H9 (cell line): ENCODE measurements at regions not wholly inside any gene's neighbourhood (a gene's known extent, or its start where the extent isn't known, plus 50 kb on each side); places are given as distances from the start of the nearest gene placed in this dataset.
A peak's percentile ranks its signal among the peaks of the same experiment; 100 is the strongest.

ENCODE experiments used
- DNase-seq: peaks from one replicate; pipeline ENCODE4 v3.0.0-alpha.2; 2017
- H2AFZ ChIP-seq: one replicate; pipeline ENCODE4 v1.6.1; 2013; ENCODE audit warnings: mild to moderate bottlenecking, low read length, control low read depth, moderate library complexity
- H2AK5ac ChIP-seq: 2 replicates; pipeline ENCODE4 v1.6.1; 2013; ENCODE audit warnings: low read length, control low read depth, mixed read lengths; ENCODE audit not compliant: insufficient read length
- H2BK120ac ChIP-seq: one replicate; pipeline ENCODE4 v1.6.1; 2013; ENCODE audit warnings: low read depth, mild to moderate bottlenecking, low read length, control low read depth, inconsistent platforms; ENCODE audit not compliant: poor library complexity, severe bottlenecking
- H2BK12ac ChIP-seq: 2 replicates; pipeline ENCODE4 v1.6.1; 2013; ENCODE audit warnings: low read length, control low read depth, mixed read lengths, low read depth; ENCODE audit not compliant: insufficient read length
- H2BK15ac ChIP-seq: 2 replicates; pipeline ENCODE4 v1.6.1; 2013; ENCODE audit warnings: low read depth, low read length, control low read depth
- H2BK20ac ChIP-seq: one replicate; pipeline ENCODE4 v1.6.1; 2013; ENCODE audit warnings: low read depth, mild to moderate bottlenecking, low read length, control low read depth, inconsistent platforms; ENCODE audit not compliant: poor library complexity, severe bottlenecking
- H2BK5ac ChIP-seq: 2 replicates; pipeline ENCODE4 v1.6.1; 2013; ENCODE audit warnings: low read length, control low read depth, mixed read lengths; ENCODE audit not compliant: insufficient read length
- H3K14ac ChIP-seq: 2 replicates; pipeline ENCODE4 v1.6.1; 2013; ENCODE audit warnings: low read length, control low read depth; ENCODE audit not compliant: insufficient read depth
- H3K18ac ChIP-seq: 2 replicates; pipeline ENCODE4 v1.6.1; 2013; ENCODE audit warnings: low read depth, mild to moderate bottlenecking, mixed read lengths, low read length, control low read depth; ENCODE audit not compliant: insufficient read length
- H3K23ac ChIP-seq: 2 replicates; pipeline ENCODE4 v1.6.1; 2013; ENCODE audit warnings: low read length, control low read depth, mixed read lengths, low read depth; ENCODE audit not compliant: insufficient read length
- H3K23me2 ChIP-seq: 2 replicates; pipeline ENCODE4 v1.6.1; 2013; ENCODE audit warnings: low read depth, mild to moderate bottlenecking, mixed read lengths, low read length, control low read depth; ENCODE audit not compliant: insufficient read length, poor library complexity, severe bottlenecking
- H3K27ac ChIP-seq: 2 replicates; pipeline ENCODE4 v1.5.1; 2013; ENCODE audit warnings: low read length, control low read depth, mixed read lengths, low read depth; ENCODE audit not compliant: insufficient read length
- H3K27me3 ChIP-seq: 2 replicates; pipeline ENCODE4 v1.6.1; 2013; ENCODE audit warnings: low read length, control low read depth, inconsistent platforms; ENCODE audit not compliant: insufficient read depth
- H3K4ac ChIP-seq: 2 replicates; pipeline ENCODE4 v1.6.1; 2013; ENCODE audit warnings: low read depth, mild to moderate bottlenecking, control low read depth, inconsistent platforms, low read length, moderate library complexity
- H3K4me1 ChIP-seq: 2 replicates; pipeline ENCODE4 v1.6.1; 2013; ENCODE audit warnings: low read length, control low read depth, inconsistent platforms; ENCODE audit not compliant: insufficient read depth
- H3K4me2 ChIP-seq: 2 replicates; pipeline ENCODE4 v1.6.1; 2013; ENCODE audit warnings: low read length, control low read depth, mixed read lengths; ENCODE audit not compliant: insufficient read length, insufficient read depth
- H3K56ac ChIP-seq: 2 replicates; pipeline ENCODE4 v1.6.1; 2013; ENCODE audit warnings: low read depth, mild to moderate bottlenecking, mixed read lengths, low read length, control low read depth; ENCODE audit not compliant: insufficient read length
- H3K79me1 ChIP-seq: 2 replicates; pipeline ENCODE4 v1.6.1; 2013; ENCODE audit warnings: low read depth, mild to moderate bottlenecking, moderate library complexity, low read length, control low read depth, inconsistent platforms; ENCODE audit not compliant: insufficient read depth, poor library complexity, severe bottlenecking
- H3K79me2 ChIP-seq: 2 replicates; pipeline ENCODE4 v1.6.1; 2013; ENCODE audit warnings: low read length, control low read depth, inconsistent platforms; ENCODE audit not compliant: insufficient read depth
- H3K9ac ChIP-seq: 2 replicates; pipeline ENCODE4 v1.6.1; 2013; ENCODE audit warnings: low read length, control low read depth, mixed read lengths; ENCODE audit not compliant: insufficient read length; ENCODE audit errors: extremely low read depth
- H3K9me3 ChIP-seq: one replicate; pipeline ENCODE4 v1.6.1; 2013; ENCODE audit warnings: low read depth, low read length, inconsistent platforms; ENCODE audit not compliant: control insufficient read depth
- H3T11ph ChIP-seq: one replicate; pipeline ENCODE4 v1.6.1; 2013; ENCODE audit warnings: mild to moderate bottlenecking, low read length, control low read depth, inconsistent platforms
- H4K20me1 ChIP-seq: one replicate; pipeline ENCODE4 v1.6.1; 2013; ENCODE audit not compliant: control insufficient read depth, insufficient read length, insufficient read depth
- H4K5ac ChIP-seq: 2 replicates; pipeline ENCODE4 v1.6.1; 2013; ENCODE audit warnings: low read depth, mild to moderate bottlenecking, mixed read lengths, low read length, control low read depth; ENCODE audit not compliant: insufficient read length
- H4K8ac ChIP-seq: replicated peaks from 2 replicates; pipeline ENCODE4 v1.6.1; 2013; ENCODE audit warnings: low read length, control low read depth, mixed read lengths, low read depth; ENCODE audit not compliant: insufficient read length
- H4K91ac ChIP-seq: 2 replicates; pipeline ENCODE4 v1.6.1; 2013; ENCODE audit warnings: low read depth, mild to moderate bottlenecking, moderate library complexity, mixed read lengths, low read length, control low read depth; ENCODE audit not compliant: insufficient read length
- H3K27ac Mint-ChIP-seq, 3 experiments: 2 replicates in 2 of 3; 3 replicates in 1 of 3; pipeline ENCODE4 v1.8.0; 2020 to 2021; ENCODE audit warnings: mixed read lengths in 3 of 3, mild to moderate bottlenecking in 1 of 3, moderate library complexity in 1 of 3
- H3K27me3 Mint-ChIP-seq: 2 replicates; pipeline ENCODE4 v1.8.0; 2021; ENCODE audit warnings: low read depth, mild to moderate bottlenecking, moderate library complexity, mixed read lengths
- H3K36me3 Mint-ChIP-seq, 3 experiments: 2 replicates in 2 of 3; 3 replicates in 1 of 3; pipeline ENCODE4 v1.8.0; 2020 to 2021; ENCODE audit warnings: low read depth in 3 of 3, mixed read lengths in 3 of 3; ENCODE audit not compliant: insufficient read depth in 1 of 3
- H3K4me1 Mint-ChIP-seq, 2 experiments: 2 replicates each; pipeline ENCODE4 v1.8.0; 2020; ENCODE audit warnings: mixed read lengths in 2 of 2
- H3K4me3 Mint-ChIP-seq, 2 experiments: 2 replicates in 1 of 2; 3 replicates in 1 of 2; pipeline ENCODE4 v1.8.0; 2020 to 2021; ENCODE audit warnings: mild to moderate bottlenecking in 2 of 2, mixed read lengths in 2 of 2, moderate library complexity in 1 of 2
- H3K9me3 Mint-ChIP-seq, 2 experiments: 2 replicates in 1 of 2; 3 replicates in 1 of 2; pipeline ENCODE4 v1.8.0; 2020; ENCODE audit warnings: mild to moderate bottlenecking in 2 of 2, mixed read lengths in 2 of 2, moderate library complexity in 1 of 2
- whole genome bisulfite sequencing: extraction: QIAGEN DNeasy Blood & Tissue Kit; methylation state at CpG from one replicate; pipeline ENCODE4 v1.1.7; 2013; ENCODE audit warnings: missing lambda C conversion rate, low lambda C conversion rate, mixed read lengths; ENCODE audit not compliant: insufficient read length; ENCODE audit errors: extremely low coverage; 5-methylcytosine and 5-hydroxymethylcytosine counted together
- TF ChIP-seq, protein P1 (sequence below): fragments of 200-600 bp; sonication (generic); conservative IDR thresholded peaks from 3 replicates; pipeline ENCODE4 v1.8.0; 2021; ENCODE audit warnings: antibody characterized with exemption, mild to moderate bottlenecking

GRCh38 chr4:148782284-148782683 is 340.1 kb upstream of the NR3C2 start:
- Histone ChIP-seq H4K20me1 (no peaks in the 10 kb centered on the region), H3K4me1 (peaks cover 4% of the 10 kb centered on the region; the same call in 1 of the 2 replicates), H2BK120ac (no peak overlapping the region), H3K9me3 (no peaks in the 10 kb centered on the region), H4K5ac (no peak overlapping the region), H2BK12ac (no peak overlapping the region), H2BK15ac (no peak overlapping the region), H3T11ph (no peak overlapping the region), H3K27ac (no peak overlapping the region), H3K14ac (no peak overlapping the region), H2AK5ac (no peak overlapping the region), H4K8ac (no peak overlapping the region), H3K79me2 (no peaks in the 10 kb centered on the region), H3K4me2 (no peak overlapping the region), H3K4ac (no peak overlapping the region), H3K9ac (no peak overlapping the region), H3K18ac (no peak overlapping the region), H3K56ac (no peak overlapping the region), H3K79me1 (no peaks in the 10 kb centered on the region), H4K91ac (no peak overlapping the region), H3K27me3 (no peaks in the 10 kb centered on the region), H2BK20ac (no peak overlapping the region), H2AFZ (no peak overlapping the region), H3K23me2 (no peaks in the 10 kb centered on the region), H2BK5ac (no peak overlapping the region), H3K23ac (no peak overlapping the region)
- no CpG with 5 or more reads among the region's 4 CpGs for WGBS
- H3K4me3 Mint-ChIP-seq: no peak overlapping the region
- H3K9me3 Mint-ChIP-seq: no peaks in the 10 kb centered on the region
- H3K4me1 Mint-ChIP-seq: peaks cover 20 to 22% of the 10 kb centered on the region in 2 experiments
- TF ChIP-seq, protein P1, sequence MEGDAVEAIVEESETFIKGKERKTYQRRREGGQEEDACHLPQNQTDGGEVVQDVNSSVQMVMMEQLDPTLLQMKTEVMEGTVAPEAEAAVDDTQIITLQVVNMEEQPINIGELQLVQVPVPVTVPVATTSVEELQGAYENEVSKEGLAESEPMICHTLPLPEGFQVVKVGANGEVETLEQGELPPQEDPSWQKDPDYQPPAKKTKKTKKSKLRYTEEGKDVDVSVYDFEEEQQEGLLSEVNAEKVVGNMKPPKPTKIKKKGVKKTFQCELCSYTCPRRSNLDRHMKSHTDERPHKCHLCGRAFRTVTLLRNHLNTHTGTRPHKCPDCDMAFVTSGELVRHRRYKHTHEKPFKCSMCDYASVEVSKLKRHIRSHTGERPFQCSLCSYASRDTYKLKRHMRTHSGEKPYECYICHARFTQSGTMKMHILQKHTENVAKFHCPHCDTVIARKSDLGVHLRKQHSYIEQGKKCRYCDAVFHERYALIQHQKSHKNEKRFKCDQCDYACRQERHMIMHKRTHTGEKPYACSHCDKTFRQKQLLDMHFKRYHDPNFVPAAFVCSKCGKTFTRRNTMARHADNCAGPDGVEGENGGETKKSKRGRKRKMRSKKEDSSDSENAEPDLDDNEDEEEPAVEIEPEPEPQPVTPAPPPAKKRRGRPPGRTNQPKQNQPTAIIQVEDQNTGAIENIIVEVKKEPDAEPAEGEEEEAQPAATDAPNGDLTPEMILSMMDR: no peak
- H3K36me3 Mint-ChIP-seq: no peaks in the 10 kb centered on the region
- no peaks in the 10 kb centered on the region for H3K27me3 Mint-ChIP-seq
- DNase-seq: peak; percentile 92
- peak overlapping the region in 2 of 3 experiments; percentile 42 to 59; a peak in 4 of 7 replicates for H3K27ac Mint-ChIP-seq
